GM12865 (cell line): ENCODE measurements at regions not wholly inside any gene's neighbourhood (a gene's known extent, or its start where the extent isn't known, plus 50 kb on each side); places are given as distances from the start of the nearest gene placed in this dataset.

Experiments
- DNase-seq: peaks from one replicate; pipeline ENCODE4 v3.0.0; 2010; ENCODE audit warnings: low read depth
- H3K4me3 ChIP-seq: 2 replicates; pipeline ENCODE4 v1.5.1; 2011; ENCODE audit warnings: mild to moderate bottlenecking, low read depth, low read length, control low read depth
- CTCF ChIP-seq: IDR thresholded peaks from 2 replicates; pipeline ENCODE4 v1.5.1; 2011; ENCODE audit warnings: low read length, control low read depth, low read depth, inconsistent platforms; ENCODE audit not compliant: insufficient read depth; ENCODE audit errors: missing control alignments

DNA sequence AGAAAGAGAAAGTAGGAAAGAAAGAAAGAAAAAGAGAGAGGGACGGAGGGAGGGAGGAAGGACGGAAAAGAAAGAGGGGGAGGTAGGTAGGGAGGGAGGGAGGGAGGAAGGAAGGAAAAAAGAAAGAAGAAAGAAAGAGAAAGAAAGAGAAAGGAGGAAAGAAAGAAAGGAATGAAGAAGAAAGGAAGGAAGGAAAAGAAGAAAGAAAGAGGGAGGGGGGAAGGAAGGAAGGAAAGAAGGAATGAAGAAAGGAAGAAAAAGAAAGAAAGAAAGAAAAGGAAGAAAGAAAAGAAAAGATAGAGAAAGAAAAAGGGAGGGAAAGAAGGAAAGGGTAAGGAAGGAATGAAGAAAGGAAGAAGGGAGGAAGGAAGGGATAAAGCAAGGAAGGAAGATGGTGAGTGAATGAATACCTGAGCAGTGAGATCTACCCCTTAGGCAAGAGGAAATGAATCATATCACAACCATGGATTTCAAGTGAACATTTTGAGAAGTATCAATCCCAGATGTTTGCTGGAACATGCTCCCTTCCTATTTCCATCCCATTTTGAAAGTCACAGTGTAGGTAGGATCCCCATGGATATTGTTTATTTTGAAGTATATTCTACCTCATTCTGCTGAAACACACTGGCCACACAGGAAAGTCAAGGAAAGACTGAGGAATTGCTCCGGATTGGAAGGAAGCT, 639.4 kb upstream of the TBX3 start:
- TF ChIP-seq CTCF = no peak
- no peak overlapping the region for H3K4me3 ChIP-seq
- no peak for DNase-seq

DNA sequence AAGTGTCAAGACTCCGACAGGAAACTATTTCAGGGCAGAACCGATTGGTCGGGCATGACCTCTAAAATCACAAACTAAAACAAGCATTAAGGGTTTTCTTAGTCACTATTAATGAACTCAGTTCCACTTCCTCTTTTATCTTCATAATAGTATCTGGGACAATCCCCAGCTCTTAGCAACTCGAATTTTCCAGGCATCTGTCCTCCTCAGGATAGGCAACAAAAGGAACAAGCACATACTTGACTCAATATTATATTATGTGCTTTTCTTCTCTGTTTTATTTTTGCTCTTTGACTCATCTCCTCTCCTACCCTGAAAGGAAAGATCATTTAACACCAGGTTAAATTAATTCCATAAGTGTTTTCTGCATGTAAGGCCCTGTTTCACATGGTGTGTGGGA, 638.3 kb upstream of the TBX3 start:
- no peak overlapping the region for H3K4me3 ChIP-seq
- TF ChIP-seq CTCF = no peak
- DNase-seq = peak; percentile 68

DNA sequence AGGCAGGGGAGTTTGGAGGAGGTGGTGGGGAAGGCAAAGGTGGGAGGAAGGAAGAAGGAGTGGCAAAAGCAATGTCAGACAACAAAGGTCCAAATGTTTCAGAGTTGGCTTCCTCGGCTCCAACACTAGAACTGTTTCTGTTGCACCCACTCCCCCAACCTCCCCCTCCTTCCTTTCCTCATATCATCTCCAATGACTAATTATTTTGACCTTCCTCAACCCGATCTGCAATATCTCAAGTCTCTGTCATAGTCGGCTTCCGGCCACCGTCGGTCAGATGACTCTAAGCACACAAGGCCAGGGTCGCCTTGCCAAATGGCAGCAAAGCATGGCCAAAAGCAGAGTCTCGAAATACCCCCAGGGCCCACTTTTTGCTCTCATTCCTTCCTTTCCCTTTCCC, 637.0 kb upstream of the TBX3 start:
- no peak for TF ChIP-seq CTCF
- no peak overlapping the region for H3K4me3 ChIP-seq
- no peak for DNase-seq

- TF ChIP-seq CTCF = no peak
- DNase-seq = no peak
Observed at GRCh38 chr12:115320451-115320850, 636.5 kb upstream of the TBX3 start.

DNA sequence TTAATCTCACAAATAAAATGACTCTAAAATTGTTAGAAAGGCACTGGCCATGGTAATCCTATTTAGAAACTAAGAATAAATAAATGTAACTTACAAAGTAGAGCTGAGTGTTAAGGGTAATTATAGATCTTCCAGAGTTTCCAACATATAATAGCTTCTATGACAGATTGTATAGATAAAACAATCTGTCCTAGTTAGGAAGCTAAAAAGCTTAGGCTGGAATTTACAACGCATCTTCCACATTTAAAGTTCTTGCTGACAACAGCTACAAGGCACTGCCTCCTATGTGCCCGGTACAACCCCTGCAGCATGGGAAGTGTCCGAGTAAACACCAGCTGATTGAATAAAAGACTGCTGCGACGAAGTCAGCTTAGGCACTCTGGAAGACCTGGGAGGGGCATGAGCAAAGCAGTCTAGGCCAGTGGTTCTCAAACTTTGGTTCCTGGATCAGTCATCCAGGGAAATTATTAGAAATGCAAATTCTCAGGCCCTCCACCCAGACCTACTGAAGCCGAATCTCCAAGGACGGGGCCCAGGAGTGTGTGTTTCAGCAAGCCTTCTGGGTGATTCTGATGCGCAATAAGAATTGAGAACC, 635.6 kb upstream of the TBX3 start:
- no peak for DNase-seq
- no peak overlapping the region for H3K4me3 ChIP-seq
- no peak for TF ChIP-seq CTCF

More at GRCh38 chr12:115320451-115320850, 636.5 kb upstream of the TBX3 start:
- H3K4me3 ChIP-seq = no peak overlapping the region

GRCh38 chr12:115313929-115314328, 630.0 kb upstream of the TBX3 start:
- no peak overlapping the region for H3K4me3 ChIP-seq
- TF ChIP-seq CTCF = no peak
- no peak for DNase-seq

DNA sequence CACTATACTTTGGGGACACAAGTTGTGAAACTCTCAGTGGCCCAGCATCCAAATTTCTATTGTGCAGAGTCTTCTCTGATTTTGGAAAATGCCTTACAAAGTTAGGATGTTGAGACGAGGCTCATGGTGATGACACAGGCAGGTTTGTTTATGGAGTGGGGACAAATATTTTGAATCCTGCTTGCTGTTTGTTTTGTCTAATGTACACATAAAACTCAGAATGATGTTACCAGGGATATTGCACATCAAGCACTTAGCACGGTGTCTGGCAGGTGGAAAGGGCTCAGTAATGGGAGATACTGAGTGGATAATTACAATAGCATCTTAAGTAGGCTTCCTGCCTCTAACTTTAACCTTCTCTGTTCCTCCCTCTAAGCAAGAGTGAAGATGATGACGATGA, 628.9 kb upstream of the TBX3 start:
- no peak for TF ChIP-seq CTCF
- DNase-seq = no peak
- H3K4me3 ChIP-seq = no peak overlapping the region
